ENCODE measurements at regions not wholly inside any gene's neighbourhood (a gene's known extent, or its start where the extent isn't known, plus 50 kb on each side); places are given as distances from the start of the nearest gene placed in this dataset.

- no peak for TF ChIP-seq CTCF (IDR thresholded peaks at IDR 0.05)
- H3K27me3 ChIP-seq: no peaks in the 10 kb centered on the region
- no peak overlapping the region for H3K4me3 ChIP-seq
- DNase-seq (no peak), FAIRE-seq (no peak), ATAC-seq (peak in 1 of 4 donors; percentile 16)
- 87 to 92% methylated on average over 3 of the region's 3 CpGs for WGBS, 2 donors
- no peak overlapping the region for H3K27ac ChIP-seq
- intact Hi-C loops (cut with DNase I): no loop called here
- H3K36me3 ChIP-seq: no peaks in the 10 kb centered on the region
- peaks cover 0 to 13% (median 0%) of the 10 kb centered on the region in 3 donors for H3K4me1 ChIP-seq
- H3K9me3 ChIP-seq: no peaks in the 10 kb centered on the region
These were observed 468.8 kb upstream of the NRP1 start for GRCh38 chr10:33803248-33803647.

GRCh38 chr10:33802566-33802965 is 468.1 kb upstream of the NRP1 start:
- H3K27ac ChIP-seq: no peak overlapping the region
- FAIRE-seq (no peak), DNase-seq (no peak), ATAC-seq (no peak)
- no peak overlapping the region for H3K4me3 ChIP-seq
- no peaks in the 10 kb centered on the region for H3K9me3 ChIP-seq
- WGBS, 2 donors: 92 to 94% methylated on average over 4 of the region's 4 CpGs
- intact Hi-C loops (cut with DNase I): no loop called here
- TF ChIP-seq CTCF (IDR thresholded peaks at IDR 0.05): no peak
- H3K4me1 ChIP-seq: peaks cover 0 to 13% (median 0%) of the 10 kb centered on the region in 3 donors
- H3K36me3 ChIP-seq: no peaks in the 10 kb centered on the region
- H3K27me3 ChIP-seq: no peaks in the 10 kb centered on the region

- intact Hi-C loops (cut with DNase I): no loop called here
- no peaks in the 10 kb centered on the region for H3K27me3 ChIP-seq
- no peak for ATAC-seq
- H3K36me3 ChIP-seq: no peaks in the 10 kb centered on the region
- FAIRE-seq: no peak
- H3K4me3 ChIP-seq: no peak overlapping the region
- H3K9me3 ChIP-seq: no peaks in the 10 kb centered on the region
- peaks cover 0 to 13% (median 0%) of the 10 kb centered on the region in 3 donors for H3K4me1 ChIP-seq
- H3K27ac ChIP-seq: no peak overlapping the region
- TF ChIP-seq CTCF (IDR thresholded peaks at IDR 0.05): no peak
- no peak for DNase-seq
- 81 to 89% methylated on average over 2 of the region's 2 CpGs for WGBS, 2 donors
These were observed 467.2 kb upstream of the NRP1 start for GRCh38 chr10:33801705-33802104.

- no peak for ATAC-seq
- Histone ChIP-seq H3K36me3 (no peaks in the 10 kb centered on the region), H3K27me3 (no peaks in the 10 kb centered on the region), H3K4me1 (peaks cover 0 to 13% (median 0%) of the 10 kb centered on the region in 3 donors), H3K27ac (peak overlapping the region in 1 of 4 donors; percentile 4), H3K4me3 (no peak overlapping the region), H3K9me3 (no peaks in the 10 kb centered on the region)
- TF ChIP-seq CTCF (IDR thresholded peaks at IDR 0.05): no peak
- intact Hi-C loops (cut with DNase I): no loop called here
- no peak for FAIRE-seq
- DNase-seq: no peak
These were observed 466.5 kb upstream of the NRP1 start for GRCh38 chr10:33800986-33801385.

- no peaks in the 10 kb centered on the region for H3K9me3 ChIP-seq
- H3K27ac ChIP-seq: peak overlapping the region in 3 of 4 donors; percentile 4 to 9 (median 5)
- TF ChIP-seq CTCF (IDR thresholded peaks at IDR 0.05): no peak
- DNase-seq (no peak), FAIRE-seq (no peak), ATAC-seq (no peak)
- intact Hi-C loops (cut with DNase I): no loop called here
- H3K36me3 ChIP-seq: no peaks in the 10 kb centered on the region
- H3K4me1 ChIP-seq: peaks cover 0 to 13% (median 0%) of the 10 kb centered on the region in 3 donors
- WGBS, 2 donors: 71 to 81% methylated on average over 5 of the region's 5 CpGs
- no peaks in the 10 kb centered on the region for H3K27me3 ChIP-seq
- H3K4me3 ChIP-seq: no peak overlapping the region
These were observed 466.1 kb upstream of the NRP1 start for GRCh38 chr10:33800545-33800944.
